ENCODE measurements at regions not wholly inside any gene's neighbourhood (a gene's known extent, or its start where the extent isn't known, plus 50 kb on each side); places are given as distances from the start of the nearest gene placed in this dataset.

- CTCF ChIA-PET = no interaction called here
- no peak for TF ChIP-seq CTCF (IDR thresholded peaks at IDR 0.05; ENCODE audit: insufficient read depth, low read depth, low read length)
- no peak for DNase-seq (ENCODE audit: low read depth)
- Histone ChIP-seq H3K36me3 (ENCODE audit: control insufficient read depth, insufficient read depth, low read length) (no peaks in the 10 kb centered on the region), H3K4me3 (ENCODE audit: low read depth, low read length) (no peak overlapping the region), H3K27me3 (ENCODE audit: control insufficient read depth, insufficient read depth, low read length) (no peaks in the 10 kb centered on the region)
- POLR2A ChIA-PET = no interaction called here
These were observed 280.4 kb downstream of the ALDH8A1 start for GRCh38 chr6:134669485-134669884.

- POLR2A ChIA-PET = no interaction called here
- no peak for DNase-seq (ENCODE audit: low read depth)
- Histone ChIP-seq H3K4me3 (ENCODE audit: low read depth, low read length) (no peak overlapping the region), H3K36me3 (ENCODE audit: control insufficient read depth, insufficient read depth, low read length) (no peaks in the 10 kb centered on the region), H3K27me3 (ENCODE audit: control insufficient read depth, insufficient read depth, low read length) (no peaks in the 10 kb centered on the region)
- TF ChIP-seq CTCF (IDR thresholded peaks at IDR 0.05; ENCODE audit: insufficient read depth, low read depth, low read length) = no peak
- CTCF ChIA-PET = no interaction called here
These were observed 282.8 kb downstream of the ALDH8A1 start for GRCh38 chr6:134667111-134667510.

GRCh38 chr6:134666125-134666524 lies 283.8 kb downstream of the ALDH8A1 start:
- POLR2A ChIA-PET = interaction anchor here (0.7 kb wide), 1 partner anchor 244 kb away, joined by 5 read pairs; no protein-coding TSS in a partner anchor
- no peak for DNase-seq (ENCODE audit: low read depth)
- CTCF ChIA-PET = no interaction called here
- Histone ChIP-seq H3K4me3 (ENCODE audit: low read depth, low read length) (no peak overlapping the region), H3K27me3 (ENCODE audit: control insufficient read depth, insufficient read depth, low read length) (no peaks in the 10 kb centered on the region), H3K36me3 (ENCODE audit: control insufficient read depth, insufficient read depth, low read length) (no peaks in the 10 kb centered on the region)
- no peak for TF ChIP-seq CTCF (IDR thresholded peaks at IDR 0.05; ENCODE audit: insufficient read depth, low read depth, low read length)

GRCh38 chr6:134665029-134665723 lies 284.7 kb downstream of the ALDH8A1 start:
- CTCF ChIA-PET = interaction anchor here (1.1 kb wide), 1 partner anchor 8 kb away, joined by 3 read pairs; no protein-coding TSS in a partner anchor
- POLR2A ChIA-PET = no interaction called here
- Histone ChIP-seq H3K36me3 (ENCODE audit: control insufficient read depth, insufficient read depth, low read length) (no peaks in the 10 kb centered on the region), H3K4me3 (ENCODE audit: low read depth, low read length) (no peak overlapping the region), H3K27me3 (ENCODE audit: control insufficient read depth, insufficient read depth, low read length) (no peaks in the 10 kb centered on the region)
- DNase-seq (ENCODE audit: low read depth) = no peak
- TF ChIP-seq CTCF (IDR thresholded peaks at IDR 0.05; ENCODE audit: insufficient read depth, low read depth, low read length) = no peak

- no peaks in the 10 kb centered on the region for H3K27me3 ChIP-seq (ENCODE audit: control insufficient read depth, insufficient read depth, low read length)
- no peak overlapping the region for H3K4me3 ChIP-seq (ENCODE audit: low read depth, low read length)
- no peaks in the 10 kb centered on the region for H3K36me3 ChIP-seq (ENCODE audit: control insufficient read depth, insufficient read depth, low read length)
- no peak for DNase-seq (ENCODE audit: low read depth)
- TF ChIP-seq CTCF (IDR thresholded peaks at IDR 0.05; ENCODE audit: insufficient read depth, low read depth, low read length) = no peak
- POLR2A ChIA-PET = no interaction called here
- CTCF ChIA-PET = interaction anchor here (0.8 kb wide), 1 partner anchor 218 kb away, joined by 3 read pairs; no protein-coding TSS in a partner anchor
These were observed 285.9 kb downstream of the ALDH8A1 start for GRCh38 chr6:134663800-134664535.

Data from BJ (cell line).